ENCODE measurements at regions not wholly inside any gene's neighbourhood (a gene's known extent, or its start where the extent isn't known, plus 50 kb on each side); places are given as distances from the start of the nearest gene placed in this dataset.

DNA sequence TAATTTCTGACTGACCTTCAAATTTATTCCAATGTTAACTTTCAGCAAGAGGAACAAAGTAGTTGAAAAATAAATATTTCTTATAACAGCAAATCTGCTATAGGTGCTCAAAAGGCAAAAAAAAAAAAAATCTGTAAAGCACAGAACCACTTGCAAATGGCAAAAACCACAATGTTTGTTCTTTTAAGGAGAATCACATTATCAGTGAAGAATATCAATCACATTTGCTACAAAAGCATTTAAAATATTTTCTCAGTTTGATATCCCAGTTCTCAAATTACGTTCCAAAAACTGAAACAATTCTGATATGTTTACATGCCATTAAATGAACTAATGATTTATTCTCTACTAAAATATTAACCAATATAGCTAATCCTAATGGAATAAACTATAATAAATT is 163.3 kb downstream of the METTL4 start:
- TF ChIP-seq, protein P1, sequence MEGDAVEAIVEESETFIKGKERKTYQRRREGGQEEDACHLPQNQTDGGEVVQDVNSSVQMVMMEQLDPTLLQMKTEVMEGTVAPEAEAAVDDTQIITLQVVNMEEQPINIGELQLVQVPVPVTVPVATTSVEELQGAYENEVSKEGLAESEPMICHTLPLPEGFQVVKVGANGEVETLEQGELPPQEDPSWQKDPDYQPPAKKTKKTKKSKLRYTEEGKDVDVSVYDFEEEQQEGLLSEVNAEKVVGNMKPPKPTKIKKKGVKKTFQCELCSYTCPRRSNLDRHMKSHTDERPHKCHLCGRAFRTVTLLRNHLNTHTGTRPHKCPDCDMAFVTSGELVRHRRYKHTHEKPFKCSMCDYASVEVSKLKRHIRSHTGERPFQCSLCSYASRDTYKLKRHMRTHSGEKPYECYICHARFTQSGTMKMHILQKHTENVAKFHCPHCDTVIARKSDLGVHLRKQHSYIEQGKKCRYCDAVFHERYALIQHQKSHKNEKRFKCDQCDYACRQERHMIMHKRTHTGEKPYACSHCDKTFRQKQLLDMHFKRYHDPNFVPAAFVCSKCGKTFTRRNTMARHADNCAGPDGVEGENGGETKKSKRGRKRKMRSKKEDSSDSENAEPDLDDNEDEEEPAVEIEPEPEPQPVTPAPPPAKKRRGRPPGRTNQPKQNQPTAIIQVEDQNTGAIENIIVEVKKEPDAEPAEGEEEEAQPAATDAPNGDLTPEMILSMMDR (IDR thresholded peaks at IDR 0.05): no peak
- intact Hi-C loops (cut with DNase I): loop anchor here (10.0 kb wide), 1 partner anchor 57 kb away; no protein-coding TSS in a partner anchor
- Histone ChIP-seq H3K4me1 (no peaks in the 10 kb centered on the region), H3K9me3 (no peaks in the 10 kb centered on the region), H3K4me3 (no peak overlapping the region), H3K36me3 (no peaks in the 10 kb centered on the region), H3K27ac (no peak overlapping the region), H3K27me3 (no peaks in the 10 kb centered on the region)
- no peak for DNase-seq (ENCODE audit: low spot score in 2 of 2)

DNA sequence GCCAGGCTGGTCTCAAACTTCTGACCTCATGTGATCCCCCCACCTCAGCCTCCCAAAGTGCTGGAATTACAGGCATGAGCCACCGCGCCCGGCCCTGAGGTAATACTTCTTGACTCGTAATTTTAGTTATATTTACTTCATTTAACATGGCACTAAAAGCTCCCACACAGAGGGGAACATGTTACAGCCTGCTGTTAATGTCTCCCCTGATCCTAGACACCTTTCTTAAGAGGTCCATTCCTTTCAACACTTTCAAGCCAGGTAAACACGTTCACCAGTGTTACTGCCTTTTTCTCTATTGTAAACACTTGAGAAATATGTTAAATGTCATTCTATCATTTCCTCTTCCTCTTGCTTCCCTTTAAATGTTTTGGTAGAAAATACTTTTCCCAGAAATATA is 161.4 kb downstream of the METTL4 start:
- Histone ChIP-seq H3K9me3 (no peaks in the 10 kb centered on the region), H3K4me1 (no peaks in the 10 kb centered on the region), H3K27me3 (no peaks in the 10 kb centered on the region), H3K27ac (no peak overlapping the region), H3K4me3 (no peak overlapping the region), H3K36me3 (no peaks in the 10 kb centered on the region)
- intact Hi-C loops (cut with DNase I): loop anchor here (10.0 kb wide), 1 partner anchor 55 kb away; no protein-coding TSS in a partner anchor
- TF ChIP-seq, protein P1 (IDR thresholded peaks at IDR 0.05): no peak
- no peak for DNase-seq (ENCODE audit: low spot score in 2 of 2)

- no peak for DNase-seq (ENCODE audit: low spot score in 2 of 2)
- H3K27me3 ChIP-seq: no peaks in the 10 kb centered on the region
- intact Hi-C loops (cut with DNase I): no loop called here
- no peak overlapping the region for H3K4me3 ChIP-seq
- TF ChIP-seq, protein P1 (IDR thresholded peaks at IDR 0.05): no peak
- H3K4me1 ChIP-seq: no peaks in the 10 kb centered on the region
- no peak overlapping the region for H3K27ac ChIP-seq
- no peaks in the 10 kb centered on the region for H3K9me3 ChIP-seq
- H3K36me3 ChIP-seq: no peaks in the 10 kb centered on the region
Observed at GRCh38 chr18:2410688-2411087, 160.6 kb downstream of the METTL4 start.

DNA sequence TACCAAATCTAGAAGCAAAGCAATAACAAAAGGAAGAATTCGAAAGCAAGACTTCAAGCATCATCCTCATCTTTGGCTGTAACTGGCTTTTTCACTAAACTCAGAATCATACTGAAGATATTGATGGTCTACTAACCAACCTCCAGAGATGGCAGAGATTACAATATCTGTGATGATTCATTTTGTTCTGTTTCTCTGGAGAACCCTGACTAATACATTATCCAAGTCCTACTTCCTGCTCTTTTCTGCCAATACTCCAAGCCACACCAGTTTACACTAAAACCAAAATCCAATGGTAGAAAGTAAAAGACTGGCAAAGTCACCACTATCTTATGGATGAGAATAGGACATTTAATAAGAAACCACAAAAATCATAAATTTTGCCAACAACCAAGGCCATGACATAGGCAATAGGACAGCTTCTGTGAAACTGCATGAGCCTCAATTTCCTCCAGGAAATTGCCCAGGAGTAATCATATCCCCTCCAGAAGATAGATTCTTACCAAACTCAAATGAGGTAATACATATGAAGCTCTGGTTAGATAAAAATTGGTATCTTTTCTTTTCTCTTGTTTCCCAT is 159.8 kb downstream of the METTL4 start:
- Histone ChIP-seq H3K9me3 (no peaks in the 10 kb centered on the region), H3K27ac (no peak overlapping the region), H3K4me3 (no peak overlapping the region), H3K27me3 (no peaks in the 10 kb centered on the region), H3K36me3 (no peaks in the 10 kb centered on the region), H3K4me1 (no peaks in the 10 kb centered on the region)
- TF ChIP-seq, protein P1 (IDR thresholded peaks at IDR 0.05): no peak
- intact Hi-C loops (cut with DNase I): no loop called here
- DNase-seq (ENCODE audit: low spot score in 2 of 2): no peak

DNA sequence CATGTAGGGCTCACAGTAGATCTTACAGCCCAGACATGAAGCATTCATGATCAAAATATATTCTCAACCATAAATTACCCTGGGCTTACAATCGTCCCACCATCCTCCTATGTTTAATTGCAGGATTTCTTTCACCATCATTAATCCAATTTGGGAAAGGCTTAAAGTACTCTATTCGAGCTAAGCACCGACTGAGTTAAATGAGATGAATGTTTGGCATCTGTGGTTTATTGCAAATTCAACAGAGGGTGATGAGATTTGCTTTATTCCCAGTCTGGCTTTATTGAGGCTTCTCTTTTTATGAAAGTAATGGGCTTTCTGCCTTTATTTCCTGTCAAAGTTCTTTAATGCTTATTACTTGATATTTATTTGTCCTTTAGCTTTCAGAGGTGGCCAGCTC is 159.0 kb downstream of the METTL4 start:
- intact Hi-C loops (cut with DNase I): no loop called here
- no peak for DNase-seq (ENCODE audit: low spot score in 2 of 2)
- Histone ChIP-seq H3K36me3 (no peaks in the 10 kb centered on the region), H3K27me3 (no peaks in the 10 kb centered on the region), H3K4me1 (no peaks in the 10 kb centered on the region), H3K9me3 (no peaks in the 10 kb centered on the region), H3K27ac (no peak overlapping the region), H3K4me3 (no peak overlapping the region)
- TF ChIP-seq, protein P1 (IDR thresholded peaks at IDR 0.05): no peak

Measured in ascending aorta (tissue), 2 donors.